Mononuclear cell (primary cell): ENCODE measurements at regions not wholly inside any gene's neighbourhood (a gene's known extent, or its start where the extent isn't known, plus 50 kb on each side); places are given as distances from the start of the nearest gene placed in this dataset.

Source experiments
- H3K27me3 ChIP-seq: 2 replicates; pipeline ENCODE4 v1.6.0; 2011; ENCODE audit warnings: low read length, control low read depth; ENCODE audit not compliant: insufficient read depth
- H3K4me1 ChIP-seq: 2 replicates; pipeline ENCODE4 v1.5.1; 2011; ENCODE audit warnings: mild to moderate bottlenecking, low read length, control low read depth; ENCODE audit not compliant: insufficient read depth
- H3K4me3 ChIP-seq: 2 replicates; pipeline ENCODE4 v1.5.1; 2011; ENCODE audit warnings: mild to moderate bottlenecking, low read length, moderate library complexity
- H3K9me3 ChIP-seq: 2 replicates; pipeline ENCODE4 v1.5.1; 2011; ENCODE audit warnings: low read depth, mild to moderate bottlenecking, control low read depth, low read length

DNA sequence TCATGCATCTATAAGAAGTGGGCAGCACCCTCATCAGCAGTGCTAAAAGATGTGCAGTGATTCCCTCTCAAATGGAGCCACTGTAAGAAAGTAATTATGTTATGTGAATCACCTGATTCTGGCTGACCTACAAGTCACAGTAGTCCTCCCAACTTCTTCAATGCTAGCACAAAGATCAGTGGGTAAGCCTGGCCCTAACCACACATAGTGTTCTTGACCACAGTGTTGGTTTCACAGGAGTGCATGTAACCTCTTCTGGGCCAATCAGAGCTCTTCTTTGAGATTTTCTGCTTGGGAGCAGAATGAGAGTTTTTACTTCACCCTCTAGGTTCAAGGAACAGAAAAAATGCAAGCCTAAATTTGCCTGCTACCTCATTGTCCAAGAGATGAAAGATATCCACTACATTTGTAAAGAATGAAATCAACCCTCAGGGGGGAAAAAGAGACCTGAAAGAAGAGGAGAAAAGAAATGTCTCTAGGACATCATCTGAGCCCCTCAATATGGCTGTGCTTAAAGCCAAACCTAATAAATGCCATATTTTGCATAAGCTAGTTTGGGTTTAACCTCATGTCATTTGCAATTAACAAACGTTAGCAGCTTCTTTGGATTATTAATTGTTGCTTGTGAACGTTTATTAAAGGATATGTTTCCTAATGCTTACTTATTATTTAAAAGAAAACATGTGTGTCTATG is 65.3 kb upstream of the ADRB2 start:
- H3K4me3 ChIP-seq: no peak overlapping the region
- no peaks in the 10 kb centered on the region for H3K27me3 ChIP-seq
- H3K4me1 ChIP-seq: peaks cover 29% of the 10 kb centered on the region
- H3K9me3 ChIP-seq: peaks cover 14% of the 10 kb centered on the region

DNA sequence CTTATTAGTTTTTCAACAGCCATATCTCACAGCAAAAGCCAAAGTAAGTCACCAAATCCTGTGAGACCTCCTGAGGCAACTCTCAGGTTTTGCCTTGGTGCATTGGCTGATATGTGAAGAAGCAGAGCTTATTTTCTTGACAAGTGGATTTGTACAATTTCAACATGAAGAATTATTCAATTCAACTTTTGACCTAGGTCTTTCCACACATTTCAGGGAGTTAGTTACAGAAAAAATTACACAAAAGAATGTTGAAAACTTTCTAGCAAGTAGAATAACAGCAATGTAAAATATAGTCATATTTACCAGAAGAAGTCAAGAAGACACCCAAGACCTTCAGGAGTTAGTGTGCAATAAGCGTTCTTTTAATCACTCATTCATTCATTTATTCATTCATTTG is 62.4 kb upstream of the ADRB2 start:
- Histone ChIP-seq H3K9me3 (no peaks in the 10 kb centered on the region), H3K27me3 (no peaks in the 10 kb centered on the region), H3K4me3 (no peak overlapping the region), H3K4me1 (peaks cover 52% of the 10 kb centered on the region)

DNA sequence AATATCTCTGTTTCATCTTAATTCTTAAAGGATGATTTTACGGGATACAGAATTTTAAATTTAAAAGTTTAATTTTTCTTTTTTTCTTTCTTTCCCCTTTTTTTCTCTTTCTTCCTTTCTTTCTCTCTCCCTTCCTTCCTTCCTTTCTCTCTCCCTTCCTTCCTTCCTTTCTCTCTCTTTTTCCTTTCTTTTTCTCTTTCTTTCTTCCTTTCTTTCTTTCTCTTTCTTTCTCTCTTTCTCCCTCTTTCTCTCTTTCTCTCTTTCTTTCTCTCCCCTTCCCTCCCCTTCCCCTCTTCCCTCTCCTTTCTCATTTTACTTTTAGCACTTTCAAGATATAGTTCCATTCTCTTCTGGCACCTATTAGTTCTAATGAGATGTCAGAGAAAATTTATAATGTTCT is 61.4 kb upstream of the ADRB2 start:
- no peak overlapping the region for H3K4me3 ChIP-seq
- H3K27me3 ChIP-seq: no peaks in the 10 kb centered on the region
- H3K4me1 ChIP-seq: peaks cover 46% of the 10 kb centered on the region
- no peaks in the 10 kb centered on the region for H3K9me3 ChIP-seq

DNA sequence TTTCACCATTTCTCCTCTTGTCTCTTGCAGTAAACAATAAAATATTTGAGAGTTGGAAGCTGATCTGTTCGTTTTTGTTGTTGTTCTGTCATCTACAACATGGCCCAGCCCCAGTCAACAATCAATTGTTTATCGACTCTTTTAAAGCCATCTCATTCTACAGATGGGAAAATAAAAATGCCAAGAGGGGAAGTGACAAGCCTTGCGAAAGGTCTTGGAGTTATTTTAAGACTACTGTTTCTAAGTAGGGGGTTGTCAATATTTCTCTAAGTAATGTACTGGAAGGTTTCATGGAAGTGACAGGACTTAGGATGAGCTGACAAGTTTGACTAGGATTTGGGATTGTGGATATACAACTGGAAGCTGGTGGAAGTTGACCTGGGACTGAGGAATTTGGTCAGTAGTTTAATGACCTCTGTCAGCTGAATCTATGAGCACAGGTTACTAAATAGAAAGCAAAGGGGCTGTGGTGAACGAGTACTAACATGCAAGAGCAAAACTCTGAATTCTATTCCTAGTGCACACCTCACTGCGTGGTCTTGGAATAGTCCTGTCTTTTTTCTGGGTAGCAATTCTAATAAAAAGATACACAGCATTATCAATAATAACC is 57.5 kb upstream of the ADRB2 start:
- Histone ChIP-seq H3K4me1 (peaks cover 40% of the 10 kb centered on the region), H3K9me3 (no peaks in the 10 kb centered on the region), H3K4me3 (no peak overlapping the region), H3K27me3 (no peaks in the 10 kb centered on the region)

DNA sequence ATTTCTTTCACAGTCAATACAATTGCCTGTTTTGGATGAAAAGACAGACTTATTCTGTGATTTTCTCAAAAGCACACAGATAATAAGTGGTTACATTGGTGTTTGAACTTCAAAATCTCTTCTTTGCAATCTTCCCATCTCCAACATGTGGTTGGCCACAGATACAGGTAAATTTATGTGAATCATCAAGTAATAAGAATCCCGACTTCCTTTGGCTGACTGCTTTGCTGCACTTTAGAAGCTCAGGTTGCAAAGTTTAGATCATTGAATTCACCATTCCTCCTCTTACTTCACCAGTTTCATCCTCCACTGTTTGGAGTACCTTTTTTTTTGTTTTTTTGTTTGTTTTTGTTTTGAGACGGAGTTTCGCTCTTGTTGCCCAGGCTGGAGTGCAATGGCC is 56.5 kb upstream of the ADRB2 start:
- Histone ChIP-seq H3K9me3 (no peaks in the 10 kb centered on the region), H3K4me1 (peaks cover 45% of the 10 kb centered on the region)

DNA sequence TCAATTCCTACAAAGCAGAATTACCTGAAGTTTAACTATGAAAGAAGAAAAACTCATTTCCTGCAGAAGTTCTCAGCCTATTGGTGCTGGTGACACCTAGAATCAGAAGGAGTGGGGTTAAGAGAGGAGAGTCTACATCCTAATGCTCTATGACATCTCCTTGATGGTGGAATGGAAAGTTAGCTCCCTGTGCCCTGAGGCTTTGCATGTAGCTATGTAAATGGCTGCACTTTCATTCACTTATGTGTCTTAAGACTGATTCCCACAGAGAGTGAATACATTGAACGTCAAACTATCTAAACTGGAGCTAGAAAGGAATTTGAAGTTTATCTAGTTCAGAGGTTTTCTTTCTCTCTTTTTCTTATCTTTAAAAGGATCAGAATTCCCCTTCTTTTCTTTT is 52.1 kb upstream of the ADRB2 start:
- Histone ChIP-seq H3K9me3 (no peaks in the 10 kb centered on the region), H3K27me3 (no peaks in the 10 kb centered on the region), H3K4me3 (no peak overlapping the region), H3K4me1 (peaks cover 9% of the 10 kb centered on the region)

More for the DNA sequence above, 56.5 kb upstream of the ADRB2 start:
- no peaks in the 10 kb centered on the region for H3K27me3 ChIP-seq
- no peak overlapping the region for H3K4me3 ChIP-seq

DNA sequence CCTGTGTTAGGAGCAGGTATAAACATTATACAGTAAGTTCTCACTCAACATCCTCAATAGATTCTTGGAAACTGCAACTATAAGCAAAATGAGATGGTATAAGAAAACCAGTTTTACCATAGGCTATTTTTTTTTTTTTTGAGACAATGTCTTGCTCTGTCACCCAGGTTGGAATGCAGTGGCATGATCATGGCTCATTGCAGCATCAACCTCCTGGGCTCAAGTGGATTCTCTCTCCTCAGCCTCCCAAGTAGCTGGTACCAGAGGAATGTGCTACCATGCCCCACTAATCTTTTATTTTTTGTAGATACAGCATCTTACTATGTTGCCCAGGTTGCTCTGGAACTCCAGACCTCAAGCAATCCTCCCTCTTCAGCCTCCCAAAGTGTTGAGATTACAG is 50.1 kb upstream of the ADRB2 start:
- Histone ChIP-seq H3K4me1 (peaks cover 9% of the 10 kb centered on the region), H3K27me3 (no peaks in the 10 kb centered on the region), H3K4me3 (no peak overlapping the region), H3K9me3 (no peaks in the 10 kb centered on the region)
